ENCODE measurements at regions not wholly inside any gene's neighbourhood (a gene's known extent, or its start where the extent isn't known, plus 50 kb on each side); places are given as distances from the start of the nearest gene placed in this dataset.

DNA sequence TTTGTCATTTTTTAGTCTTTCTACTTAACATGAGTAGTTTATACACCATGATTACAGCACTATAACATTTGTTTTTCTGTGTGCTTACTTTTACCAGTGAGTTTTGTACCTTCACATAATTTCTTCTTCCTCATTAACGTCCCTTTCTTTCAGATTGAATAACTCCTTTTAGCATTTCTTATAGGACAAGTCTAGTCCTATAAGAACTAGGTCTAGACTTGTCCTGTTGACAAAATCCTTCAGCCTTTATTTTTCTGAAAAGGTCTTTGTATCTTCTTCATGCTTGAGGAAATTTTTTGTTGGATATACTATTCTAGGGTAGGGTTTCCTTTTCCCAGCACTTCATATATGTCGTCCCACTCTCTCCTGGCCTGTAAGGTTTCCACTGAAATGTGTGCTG, 253.3 kb upstream of the ARHGAP24 start:
- H3K9me3 ChIP-seq (replicated peaks; ENCODE audit: control insufficient read depth, insufficient read depth, low read depth, low read length), result no peaks in the 10 kb centered on the region
- H3K4me1 ChIP-seq (replicated peaks in 1 of 2; ENCODE audit: control insufficient read depth in 2 of 2, insufficient read depth in 2 of 2, low read length in 2 of 2), result no peaks in the 10 kb centered on the region
- H2AFZ ChIP-seq (ENCODE audit: low read depth, low read length), result no peak overlapping the region
- H3K27me3 ChIP-seq (ENCODE audit: control insufficient read depth in 2 of 2, insufficient read depth in 2 of 2, low read length in 2 of 2), result no peaks in the 10 kb centered on the region
- WGBS (ENCODE audit: insufficient coverage, low coverage, missing lambda C conversion rate), result 0% methylated on average over 2 of the region's 2 CpGs
- intact Hi-C loops (cut with micrococcal nuclease) (no loop called here), in situ Hi-C loops (cut with MboI) (no loop called here)
- POLR2A ChIA-PET, result no interaction called here
- no peak overlapping the region for H3K9ac ChIP-seq (ENCODE audit: insufficient read depth in 1 of 2, low read depth in 2 of 2, low read length in 2 of 2)
- H3K4me3 ChIP-seq, result no peak overlapping the region
- H3K79me2 ChIP-seq (ENCODE audit: control insufficient read depth, insufficient read depth, low read length), result no peaks in the 10 kb centered on the region
- H3K4me2 ChIP-seq (ENCODE audit: insufficient read depth, low read length), result no peak overlapping the region
- DNase-seq (ENCODE audit: extremely low read depth in 1 of 4, low spot score in 3 of 4) (no peak), ATAC-seq (no peak), FAIRE-seq (no peak)
- H3K9me1 ChIP-seq (ENCODE audit: control insufficient read depth, insufficient read depth, low read length), result no peaks in the 10 kb centered on the region
- TF ChIP-seq ZNF644 (tag; IDR thresholded peaks at IDR 0.05; ENCODE audit: low read depth) (no peak), ZNF436 (CRISPR knock-in tag; IDR thresholded peaks at IDR 0.05) (no peak), ZNF253 (CRISPR knock-in tag; conservative IDR thresholded peaks at IDR 0.05) (no peak), E4F1 (CRISPR knock-in tag; IDR thresholded peaks at IDR 0.05; ENCODE audit: borderline replicate concordance) (no peak), EP400 (IDR thresholded peaks at IDR 0.05) (no peak), MNT (conservative IDR thresholded peaks at IDR 0.05) (no peak), SMAD4 (CRISPR knock-in tag; conservative IDR thresholded peaks at IDR 0.05) (no peak), NCOR1 (IDR thresholded peaks at IDR 0.05) (no peak), E2F6 (IDR thresholded peaks at IDR 0.05; ENCODE audit: borderline replicate concordance in 1 of 2, extremely low read depth in 1 of 2, insufficient read depth in 1 of 2, insufficient read length in 1 of 2, low read depth in 1 of 2, low read length in 1 of 2, poor library complexity in 1 of 2, severe bottlenecking in 1 of 2) (no peak), PPARD (CRISPR knock-in tag; IDR thresholded peaks at IDR 0.05) (no peak), KDM1A (IDR thresholded peaks at IDR 0.05) (no peak), ZNF507 (tag; conservative IDR thresholded peaks at IDR 0.05) (no peak), BRCA1 (IDR thresholded peaks at IDR 0.05) (no peak), BRCA1 (CRISPR knock-in tag; IDR thresholded peaks at IDR 0.05) (no peak), HEY1 (CRISPR knock-in tag; IDR thresholded peaks at IDR 0.05; ENCODE audit: borderline replicate concordance) (no peak), ZNF77 (CRISPR knock-in tag; IDR thresholded peaks at IDR 0.05) (no peak), E2F3 (CRISPR knock-in tag; IDR thresholded peaks at IDR 0.05) (no peak)
- TF ChIP-seq, protein P1, sequence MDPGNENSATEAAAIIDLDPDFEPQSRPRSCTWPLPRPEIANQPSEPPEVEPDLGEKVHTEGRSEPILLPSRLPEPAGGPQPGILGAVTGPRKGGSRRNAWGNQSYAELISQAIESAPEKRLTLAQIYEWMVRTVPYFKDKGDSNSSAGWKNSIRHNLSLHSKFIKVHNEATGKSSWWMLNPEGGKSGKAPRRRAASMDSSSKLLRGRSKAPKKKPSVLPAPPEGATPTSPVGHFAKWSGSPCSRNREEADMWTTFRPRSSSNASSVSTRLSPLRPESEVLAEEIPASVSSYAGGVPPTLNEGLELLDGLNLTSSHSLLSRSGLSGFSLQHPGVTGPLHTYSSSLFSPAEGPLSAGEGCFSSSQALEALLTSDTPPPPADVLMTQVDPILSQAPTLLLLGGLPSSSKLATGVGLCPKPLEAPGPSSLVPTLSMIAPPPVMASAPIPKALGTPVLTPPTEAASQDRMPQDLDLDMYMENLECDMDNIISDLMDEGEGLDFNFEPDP (CRISPR knock-in tag; IDR thresholded peaks at IDR 0.05), result no peak
- no peak overlapping the region for H3K27ac ChIP-seq (ENCODE audit: extremely low read depth, low read depth, low read length)
- no peaks in the 10 kb centered on the region for H4K20me1 ChIP-seq (replicated peaks; ENCODE audit: control insufficient read depth, insufficient read depth, low read length)
- H3K36me3 ChIP-seq (ENCODE audit: control insufficient read depth, insufficient read depth, low read length), result no peaks in the 10 kb centered on the region
- no TSS peak for BruUV-seq (replicated peaks)
- CTCF ChIA-PET (ENCODE audit: low intra/inter-chr PET ratio), result no interaction called here

All from K562 (cell line).